K562 (cell line): ENCODE measurements at regions not wholly inside any gene's neighbourhood (a gene's known extent, or its start where the extent isn't known, plus 50 kb on each side); places are given as distances from the start of the nearest gene placed in this dataset.

ENCODE experiments used
- ATAC-seq: fragments of 200-7000 bp; cut with Tn5 transposase; 3 replicates; pipeline ENCODE4 v1.9.1; 2020; ENCODE audit warnings: moderate library complexity
- BruUV-seq: library from RNA; stranded (reverse); fragments of 400-500 nt; replicated peaks from 2 replicates; lab custom pipeline; 2021; lab: Mats Ljungman, UMichigan
- CTCF ChIA-PET: fragments of 300-600 bp; formaldehyde crosslinking; extraction: SDS; loops from one replicate; lab custom pipeline; 2021; ENCODE audit warnings: low intra/inter-chr PET ratio; lab: Yijun Ruan, JAX
- POLR2A ChIA-PET: fragments of 300-600, 350-650 bp; sonication (Branson Sonifier 250); formaldehyde crosslinking; extraction: SDS; loops from one replicate; lab custom pipeline; 2021; ENCODE audit warnings: antibody characterized with exemption, inconsistent platforms; lab: Yijun Ruan, JAX
- DNase-seq, 4 experiments: peaks; one replicate each; pipeline versions ENCODE4 v3.0.0 to v3.0.0-alpha.2; 2011 to 2018; ENCODE audit warnings: low spot score in 3 of 4, mixed read lengths in 3 of 4; ENCODE audit errors: extremely low read depth in 1 of 4
- FAIRE-seq: peaks from 2 replicates; lab custom pipeline; 2011; peaks lifted over from hg19 to GRCh38; lab: Jason Lieb, UNC
- H2AFZ ChIP-seq: 2 replicates; pipeline ENCODE4 v1.6.0; 2011; ENCODE audit warnings: low read depth, low read length, control low read depth, inconsistent platforms
- H3K27ac ChIP-seq: fragments of 200-600 bp; 3 replicates; pipeline ENCODE4 v1.8.0; 2011; ENCODE audit warnings: low read depth, mild to moderate bottlenecking, control low read depth, inconsistent platforms, low read length, moderate library complexity, mixed read lengths; ENCODE audit errors: extremely low read depth
- H3K27me3 ChIP-seq, 2 experiments: fragments of 300-600 bp in 1 of 2; 2 replicates in 1 of 2; 3 replicates in 1 of 2; pipeline versions ENCODE4 v1.6.0 to v1.8.0; 2011; ENCODE audit warnings: inconsistent platforms in 2 of 2, low read length in 2 of 2, mild to moderate bottlenecking in 1 of 2, mixed read lengths in 1 of 2, moderate library complexity in 1 of 2; ENCODE audit not compliant: control insufficient read depth in 2 of 2, insufficient read depth in 2 of 2
- H3K36me3 ChIP-seq: fragments of 300-600 bp; 3 replicates; pipeline ENCODE4 v1.8.0; 2011; ENCODE audit warnings: mild to moderate bottlenecking, low read length, inconsistent platforms; ENCODE audit not compliant: control insufficient read depth, insufficient read depth
- H3K4me1 ChIP-seq, 2 experiments: fragments of 200-600 bp in 1 of 2; replicated peaks in 1 of 2; 2 replicates in 1 of 2; 3 replicates in 1 of 2; pipeline versions ENCODE4 v1.5.1 to v1.8.0; 2011; ENCODE audit warnings: inconsistent platforms in 2 of 2, low read length in 2 of 2, mild to moderate bottlenecking in 1 of 2, mixed read lengths in 1 of 2, moderate library complexity in 1 of 2; ENCODE audit not compliant: control insufficient read depth in 2 of 2, insufficient read depth in 2 of 2
- H3K4me2 ChIP-seq: 2 replicates; pipeline ENCODE4 v1.6.1; 2011; ENCODE audit warnings: low read length, control low read depth, inconsistent platforms, mixed read lengths; ENCODE audit not compliant: insufficient read depth
- H3K4me3 ChIP-seq: fragments of 200-600 bp; sonication (generic), shearing (Covaris generic); 2 replicates; pipeline ENCODE4 v1.5.1; 2016; ENCODE audit warnings: control low read depth, inconsistent platforms
- H3K79me2 ChIP-seq: fragments of 200-600 bp; 3 replicates; pipeline ENCODE4 v1.8.0; 2011; ENCODE audit warnings: low read length, inconsistent platforms; ENCODE audit not compliant: control insufficient read depth, insufficient read depth
- H3K9ac ChIP-seq, 2 experiments: 2 replicates each; pipeline versions ENCODE4 v1.6.0 to v1.6.1; 2011; ENCODE audit warnings: low read depth in 2 of 2, low read length in 2 of 2, control low read depth in 1 of 2, inconsistent platforms in 1 of 2, mild to moderate bottlenecking in 1 of 2, mixed read lengths in 1 of 2; ENCODE audit not compliant: insufficient read depth in 1 of 2
- H3K9me1 ChIP-seq: one replicate; pipeline ENCODE4 v1.6.0; 2011; ENCODE audit warnings: inconsistent platforms, mild to moderate bottlenecking, low read length, moderate library complexity; ENCODE audit not compliant: control insufficient read depth, insufficient read depth
- H3K9me3 ChIP-seq: replicated peaks from 2 replicates; pipeline ENCODE4 v1.5.1; 2011; ENCODE audit warnings: low read depth, low read length, inconsistent platforms; ENCODE audit not compliant: control insufficient read depth, insufficient read depth
- H4K20me1 ChIP-seq: replicated peaks from 2 replicates; pipeline ENCODE4 v1.6.1; 2011; ENCODE audit warnings: low read length, inconsistent platforms, mixed read lengths; ENCODE audit not compliant: control insufficient read depth, insufficient read depth
- CHCHD3 ChIP-seq: fragments of 250-450 bp; sonication (Bioruptor Pico); IDR thresholded peaks from 2 replicates; pipeline ENCODE4 v2.1.2; 2022; ENCODE audit warnings: mild to moderate bottlenecking
- HDAC1 ChIP-seq, 2 experiments: fragments of 450-650 bp; IDR thresholded peaks; 2 replicates each; pipeline ENCODE4 v1.6.1; 2016 to 2017; ENCODE audit warnings: inconsistent platforms in 1 of 2, mild to moderate bottlenecking in 1 of 2, moderate library complexity in 1 of 2
- KAT7 ChIP-seq: sonication (generic); formaldehyde crosslinking; IDR thresholded peaks from 2 replicates; pipeline ENCODE4 v1.8.0; 2022; ENCODE audit warnings: missing genetic modification reagents, mild to moderate bottlenecking, borderline replicate concordance
- KHSRP ChIP-seq: fragments of 450-650 bp; IDR thresholded peaks from 2 replicates; pipeline ENCODE4 v1.6.1; 2017
- NFXL1 ChIP-seq: fragments of 450-650 bp; formaldehyde crosslinking; IDR thresholded peaks from 2 replicates; pipeline ENCODE4 v1.4.0; 2021; ENCODE audit warnings: mild to moderate bottlenecking
- NR1H2 ChIP-seq: sonication (generic); formaldehyde crosslinking; IDR thresholded peaks from 2 replicates; pipeline ENCODE4 v1.4.0; 2020; ENCODE audit warnings: mild to moderate bottlenecking, missing genetic modification reagents
- RAD21 ChIP-seq, 2 experiments: fragments of 250-450 bp in 1 of 2; fragments of 450-650 bp in 1 of 2; sonication (Bioruptor Pico) in 1 of 2; formaldehyde crosslinking in 1 of 2; IDR thresholded peaks in 1 of 2; conservative IDR thresholded peaks in 1 of 2; 2 replicates each; pipeline versions ENCODE4 v1.4.0 to v1.8.0; 2020 to 2022; ENCODE audit warnings: mild to moderate bottlenecking in 2 of 2, moderate library complexity in 1 of 2
- ZNF175 ChIP-seq: fragments of 200-800 bp; sonication (Bioruptor generic); IDR thresholded peaks from 2 replicates; pipeline ENCODE4 v1.6.1; 2016; ENCODE audit warnings: low read depth, mild to moderate bottlenecking, missing genetic modification characterization, missing compliant biosample characterization
- ZNF75A ChIP-seq: fragments of 450-650 bp; formaldehyde crosslinking; IDR thresholded peaks from 2 replicates; pipeline ENCODE4 v1.4.0; 2020; ENCODE audit warnings: mild to moderate bottlenecking
- WGBS: fragments of 100-300 bp; shearing (Covaris generic); methylation state at CpG from one replicate; pipeline ENCODE4 v1.1.6; 2016; ENCODE audit warnings: low coverage, mixed read lengths; ENCODE audit not compliant: insufficient coverage; ENCODE audit errors: missing lambda C conversion rate; 5-methylcytosine and 5-hydroxymethylcytosine counted together
- in situ Hi-C: fragments of 300-500 bp; cut with MboI; formaldehyde crosslinking; loops from 4 replicates; pipeline ENCODE4 v1.15.0; 2018; ENCODE audit warnings: inconsistent platforms, mixed read lengths
- intact Hi-C: fragments of 100-400 bp; cut with micrococcal nuclease; formaldehyde crosslinking; loops from 2 replicates; pipeline ENCODE4 v1.14.2; 2022
- TF ChIP-seq, protein P1 (sequence below): sonication (generic); formaldehyde crosslinking; IDR thresholded peaks from 2 replicates; pipeline ENCODE4 v1.8.0; 2022; ENCODE audit warnings: mild to moderate bottlenecking, missing genetic modification reagents
- TF ChIP-seq, protein P2 (sequence below): sonication (generic); formaldehyde crosslinking; IDR thresholded peaks from 2 replicates; pipeline ENCODE4 v1.8.1; 2023; ENCODE audit warnings: mild to moderate bottlenecking, missing genetic modification reagents, moderate library complexity
- TF ChIP-seq, protein P3 (sequence below), 2 experiments: IDR thresholded peaks; 2 replicates each; pipeline ENCODE4 v1.6.1; 2011; ENCODE audit warnings: borderline replicate concordance in 1 of 2, control low read depth in 1 of 2, low read depth in 1 of 2, low read length in 1 of 2, mild to moderate bottlenecking in 1 of 2, mixed read lengths in 1 of 2, moderate library complexity in 1 of 2; ENCODE audit not compliant: insufficient read depth in 1 of 2, insufficient read length in 1 of 2, poor library complexity in 1 of 2, severe bottlenecking in 1 of 2; ENCODE audit errors: extremely low read depth in 1 of 2

DNA sequence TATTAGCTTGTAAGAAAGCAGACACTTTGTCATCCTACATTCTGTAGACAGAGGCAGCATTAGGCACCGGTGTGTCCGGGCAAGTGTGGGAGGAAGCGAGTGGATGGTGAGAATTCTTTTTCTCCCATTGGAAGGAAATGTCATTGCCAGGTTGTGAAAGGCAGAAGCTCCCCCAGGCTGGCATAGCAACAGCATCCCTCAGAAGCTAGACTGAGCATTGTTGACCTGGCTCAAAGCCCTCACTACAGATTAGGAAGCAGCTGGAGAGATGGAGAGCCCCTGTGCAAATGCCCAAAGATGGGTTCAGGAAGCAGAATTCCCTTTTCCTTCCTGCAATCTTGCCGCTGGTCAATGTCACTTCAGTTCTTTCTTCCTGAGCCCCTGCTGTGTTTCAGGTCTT, 1299.3 kb downstream of the TBC1D22A start:
- no peak for FAIRE-seq
- ATAC-seq = no peak
- no peak overlapping the region for H2AFZ ChIP-seq
- no peaks in the 10 kb centered on the region; a peak in 1 of 5 replicates for H3K27me3 ChIP-seq
- POLR2A ChIA-PET = no interaction called here
- in situ Hi-C loops = no loop called here
- H3K9me3 ChIP-seq = no peaks in the 10 kb centered on the region
- H3K4me2 ChIP-seq = no peak overlapping the region
- no peaks in the 10 kb centered on the region for H3K36me3 ChIP-seq
- 4% methylated on average over 3 of the region's 4 CpGs for WGBS
- no peak overlapping the region for H3K27ac ChIP-seq
- H4K20me1 ChIP-seq = no peaks in the 10 kb centered on the region
- no TSS peak for BruUV-seq
- no peaks in the 10 kb centered on the region for H3K79me2 ChIP-seq
- no peak for TF ChIP-seq ZNF175 (CRISPR knock-in tag)
- no peak for TF ChIP-seq RAD21 (CRISPR knock-in tag; conservative IDR thresholded peaks at IDR 0.05 in 1 of 2, IDR thresholded peaks at IDR 0.05 in 1 of 2)
- TF ChIP-seq KHSRP = no peak
- TF ChIP-seq NR1H2 (CRISPR knock-in tag) = no peak
- TF ChIP-seq, protein P1, sequence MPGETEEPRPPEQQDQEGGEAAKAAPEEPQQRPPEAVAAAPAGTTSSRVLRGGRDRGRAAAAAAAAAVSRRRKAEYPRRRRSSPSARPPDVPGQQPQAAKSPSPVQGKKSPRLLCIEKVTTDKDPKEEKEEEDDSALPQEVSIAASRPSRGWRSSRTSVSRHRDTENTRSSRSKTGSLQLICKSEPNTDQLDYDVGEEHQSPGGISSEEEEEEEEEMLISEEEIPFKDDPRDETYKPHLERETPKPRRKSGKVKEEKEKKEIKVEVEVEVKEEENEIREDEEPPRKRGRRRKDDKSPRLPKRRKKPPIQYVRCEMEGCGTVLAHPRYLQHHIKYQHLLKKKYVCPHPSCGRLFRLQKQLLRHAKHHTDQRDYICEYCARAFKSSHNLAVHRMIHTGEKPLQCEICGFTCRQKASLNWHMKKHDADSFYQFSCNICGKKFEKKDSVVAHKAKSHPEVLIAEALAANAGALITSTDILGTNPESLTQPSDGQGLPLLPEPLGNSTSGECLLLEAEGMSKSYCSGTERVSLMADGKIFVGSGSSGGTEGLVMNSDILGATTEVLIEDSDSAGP = no peak
- no peak for TF ChIP-seq HDAC1 (IDR thresholded peaks at IDR 0.05)
- TF ChIP-seq, protein P2, sequence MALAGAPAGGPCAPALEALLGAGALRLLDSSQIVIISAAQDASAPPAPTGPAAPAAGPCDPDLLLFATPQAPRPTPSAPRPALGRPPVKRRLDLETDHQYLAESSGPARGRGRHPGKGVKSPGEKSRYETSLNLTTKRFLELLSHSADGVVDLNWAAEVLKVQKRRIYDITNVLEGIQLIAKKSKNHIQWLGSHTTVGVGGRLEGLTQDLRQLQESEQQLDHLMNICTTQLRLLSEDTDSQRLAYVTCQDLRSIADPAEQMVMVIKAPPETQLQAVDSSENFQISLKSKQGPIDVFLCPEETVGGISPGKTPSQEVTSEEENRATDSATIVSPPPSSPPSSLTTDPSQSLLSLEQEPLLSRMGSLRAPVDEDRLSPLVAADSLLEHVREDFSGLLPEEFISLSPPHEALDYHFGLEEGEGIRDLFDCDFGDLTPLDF (CRISPR knock-in tag) = no peak
- TF ChIP-seq KAT7 (CRISPR knock-in tag) = no peak
- TF ChIP-seq CHCHD3 = no peak
- no peak for TF ChIP-seq ZNF75A (CRISPR knock-in tag)
- TF ChIP-seq NFXL1 (CRISPR knock-in tag) = no peak
- TF ChIP-seq, protein P3, sequence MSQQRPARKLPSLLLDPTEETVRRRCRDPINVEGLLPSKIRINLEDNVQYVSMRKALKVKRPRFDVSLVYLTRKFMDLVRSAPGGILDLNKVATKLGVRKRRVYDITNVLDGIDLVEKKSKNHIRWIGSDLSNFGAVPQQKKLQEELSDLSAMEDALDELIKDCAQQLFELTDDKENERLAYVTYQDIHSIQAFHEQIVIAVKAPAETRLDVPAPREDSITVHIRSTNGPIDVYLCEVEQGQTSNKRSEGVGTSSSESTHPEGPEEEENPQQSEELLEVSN (IDR thresholded peaks at IDR 0.05; ENCODE audit: borderline replicate concordance in 1 of 2, extremely low read depth in 1 of 2, insufficient read depth in 1 of 2, insufficient read length in 1 of 2, low read depth in 1 of 2, low read length in 1 of 2, poor library complexity in 1 of 2, severe bottlenecking in 1 of 2) = no peak
- TF ChIP-seq, all 486 proteins: peak for 0
- H3K4me1 ChIP-seq = no peaks in the 10 kb centered on the region
- no peak overlapping the region for H3K4me3 ChIP-seq
- no peak overlapping the region for H3K9ac ChIP-seq
- no peak for DNase-seq
- intact Hi-C loops = no loop called here
- CTCF ChIA-PET = no interaction called here
- H3K9me1 ChIP-seq = no peaks in the 10 kb centered on the region
